HepG2 (cell line): ENCODE measurements at regions not wholly inside any gene's neighbourhood (a gene's known extent, or its start where the extent isn't known, plus 50 kb on each side); places are given as distances from the start of the nearest gene placed in this dataset.

Experiments
- ATAC-seq: fragments of 200-7000 bp; cut with Tn5 transposase; 3 replicates; pipeline ENCODE4 v1.9.1; 2020; ENCODE audit warnings: mild to moderate bottlenecking, moderate library complexity
- BruUV-seq: library from RNA; stranded (reverse); fragments of 400-500 nt; replicated peaks from 2 replicates; lab custom pipeline; 2021; lab: Mats Ljungman, UMichigan
- CTCF ChIA-PET: fragments of 300-600 bp; formaldehyde crosslinking; extraction: SDS; loops from one replicate; lab custom pipeline; 2021; ENCODE audit warnings: low total read pairs, inconsistent platforms, low intra/inter-chr PET ratio; lab: Yijun Ruan, JAX
- POLR2A ChIA-PET: fragments of 350-600 bp; sonication (Branson Sonifier 250); formaldehyde crosslinking; loops from one replicate; lab custom pipeline; 2020; ENCODE audit warnings: antibody characterized with exemption, inconsistent platforms; lab: Yijun Ruan, JAX
- DNase-seq: peaks from one replicate; pipeline ENCODE4 v3.0.0-alpha.2; 2015; ENCODE audit warnings: low spot score
- FAIRE-seq: peaks from 3 replicates; lab custom pipeline; 2011; peaks lifted over from hg19 to GRCh38; lab: Jason Lieb, UNC
- H2AFZ ChIP-seq: one replicate; pipeline ENCODE4 v1.6.1; 2011; ENCODE audit warnings: low read length, inconsistent platforms
- H3K27ac ChIP-seq: fragments of 300-600 bp; 3 replicates; pipeline ENCODE4 v1.8.0; 2011; ENCODE audit warnings: mixed run types, mild to moderate bottlenecking, mixed read lengths, low read length, inconsistent platforms; ENCODE audit not compliant: insufficient read depth; ENCODE audit errors: extremely low read length
- H3K27me3 ChIP-seq, 2 experiments: fragments of 200-600 bp in 1 of 2; 2 replicates in 1 of 2; 3 replicates in 1 of 2; pipeline versions ENCODE4 v1.6.0 to v1.8.0; 2011; ENCODE audit warnings: low read length in 2 of 2, mild to moderate bottlenecking in 2 of 2, moderate library complexity in 2 of 2, inconsistent platforms in 1 of 2; ENCODE audit not compliant: insufficient read depth in 2 of 2, control insufficient read depth in 1 of 2
- H3K36me3 ChIP-seq, 2 experiments: fragments of 200-600 bp in 1 of 2; replicated peaks in 1 of 2; 2 replicates in 1 of 2; 3 replicates in 1 of 2; pipeline versions ENCODE4 v1.5.1 to v1.8.0; 2011; ENCODE audit warnings: low read length in 2 of 2, inconsistent platforms in 1 of 2; ENCODE audit not compliant: insufficient read depth in 2 of 2, control insufficient read depth in 1 of 2
- H3K4me1 ChIP-seq: 2 replicates; pipeline ENCODE4 v1.5.1; 2012; ENCODE audit warnings: low read length, inconsistent platforms; ENCODE audit not compliant: insufficient read depth
- H3K4me2 ChIP-seq: 2 replicates; pipeline ENCODE4 v1.6.0; 2011; ENCODE audit warnings: low read depth, low read length, inconsistent platforms
- H3K4me3 ChIP-seq, 3 experiments: fragments of 200-600 bp in 1 of 3; sonication (generic), shearing (Covaris generic) in 1 of 3; replicated peaks in 1 of 3; 2 replicates each; pipeline ENCODE4 v1.5.1; 2011 to 2016; ENCODE audit warnings: low read length in 3 of 3, inconsistent platforms in 2 of 3, low read depth in 2 of 3, mild to moderate bottlenecking in 2 of 3, control low read depth in 1 of 3, mixed read lengths in 1 of 3; ENCODE audit not compliant: insufficient read depth in 1 of 3
- H3K79me2 ChIP-seq: one replicate; pipeline ENCODE4 v1.6.1; 2011; ENCODE audit warnings: low read length, inconsistent platforms; ENCODE audit not compliant: insufficient read depth
- H3K9ac ChIP-seq: 2 replicates; pipeline ENCODE4 v1.6.0; 2011; ENCODE audit warnings: mild to moderate bottlenecking, low read depth, low read length, inconsistent platforms; ENCODE audit not compliant: insufficient read depth
- H3K9me3 ChIP-seq: 2 replicates; pipeline ENCODE4 v1.5.1; 2012; ENCODE audit warnings: mild to moderate bottlenecking, low read length
- H4K20me1 ChIP-seq: 2 replicates; pipeline ENCODE4 v1.6.0; 2011; ENCODE audit warnings: inconsistent platforms, mild to moderate bottlenecking, low read length, moderate library complexity; ENCODE audit not compliant: insufficient read depth
- KLF11 ChIP-seq: IDR thresholded peaks from 2 replicates; pipeline ENCODE4 v1.6.1; 2016; ENCODE audit warnings: missing compliant biosample characterization
- NR3C1 ChIP-seq: sonication (generic); formaldehyde crosslinking; IDR thresholded peaks from 2 replicates; pipeline ENCODE4 v1.4.0; 2020; ENCODE audit warnings: missing genetic modification reagents
- ZNF616 ChIP-seq: sonication (generic); formaldehyde crosslinking; IDR thresholded peaks from 2 replicates; pipeline ENCODE4 v1.5.0; 2020; ENCODE audit warnings: low read depth, mild to moderate bottlenecking, missing genetic modification reagents
- ZNF670 ChIP-seq: sonication (generic); formaldehyde crosslinking; IDR thresholded peaks from 2 replicates; pipeline ENCODE4 v1.8.0; 2022; ENCODE audit warnings: mild to moderate bottlenecking, missing genetic modification reagents, borderline replicate concordance
- WGBS: methylation state at CpG from one replicate; pipeline ENCODE4 v1.1.6; 2017; ENCODE audit warnings: low lambda C conversion rate; 5-methylcytosine and 5-hydroxymethylcytosine counted together
- in situ Hi-C: cut with HindIII; loops from 2 replicates; pipeline ENCODE4 v1.10.0; 2017; ENCODE audit warnings: low pct_unique_long_range_greater_than_20kb; ENCODE audit not compliant: extremely low pct_ligation_motif_present
- intact Hi-C: fragments of 100-400 bp; cut with micrococcal nuclease; formaldehyde crosslinking; loops from one replicate; pipeline ENCODE4 v1.10.0; 2022; ENCODE audit not compliant: unreplicated experiment
- TF ChIP-seq, protein P1 (sequence below): sonication (generic); formaldehyde crosslinking; IDR thresholded peaks from 2 replicates; pipeline ENCODE4 v1.4.0; 2020; ENCODE audit warnings: missing genetic modification reagents

DNA sequence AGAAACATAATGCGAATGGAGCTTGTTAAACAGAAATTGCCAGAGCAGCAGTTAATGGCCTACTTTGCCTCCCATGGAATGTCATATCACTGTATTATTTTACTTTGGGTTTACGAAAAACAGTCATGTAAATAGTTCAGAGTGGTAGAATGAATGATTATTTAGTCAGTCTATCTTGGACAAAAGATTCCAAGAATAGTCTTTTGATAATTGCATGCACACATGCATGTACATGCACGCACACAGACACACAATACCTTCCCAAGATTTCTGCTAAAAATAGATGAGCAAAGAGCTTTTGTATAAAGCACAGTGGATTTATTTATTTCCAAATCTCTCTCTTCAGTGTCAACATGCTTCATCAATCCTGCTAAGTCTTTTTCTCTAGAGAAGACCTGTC, 800.7 kb downstream of the DIPK2A start:
- H3K79me2 ChIP-seq: no peaks in the 10 kb centered on the region
- H2AFZ ChIP-seq: no peak overlapping the region
- CTCF ChIA-PET: no interaction called here
- no peaks in the 10 kb centered on the region for H3K4me1 ChIP-seq
- in situ Hi-C loops: loop anchor here (25.0 kb wide), 1 partner anchor 885 kb away; no protein-coding TSS in a partner anchor
- no peaks in the 10 kb centered on the region for H4K20me1 ChIP-seq
- no peak for DNase-seq
- H3K27ac ChIP-seq: no peak overlapping the region
- H3K9me3 ChIP-seq: no peaks in the 10 kb centered on the region
- FAIRE-seq: no peak
- WGBS: 0% methylated on average over 3 of the region's 3 CpGs
- intact Hi-C loops: loop anchor here (5.0 kb wide), 1 partner anchor 795 kb away; no protein-coding TSS in a partner anchor
- ATAC-seq: no peak
- TF ChIP-seq ZNF616 (CRISPR knock-in tag): no peak
- TF ChIP-seq, protein P1, sequence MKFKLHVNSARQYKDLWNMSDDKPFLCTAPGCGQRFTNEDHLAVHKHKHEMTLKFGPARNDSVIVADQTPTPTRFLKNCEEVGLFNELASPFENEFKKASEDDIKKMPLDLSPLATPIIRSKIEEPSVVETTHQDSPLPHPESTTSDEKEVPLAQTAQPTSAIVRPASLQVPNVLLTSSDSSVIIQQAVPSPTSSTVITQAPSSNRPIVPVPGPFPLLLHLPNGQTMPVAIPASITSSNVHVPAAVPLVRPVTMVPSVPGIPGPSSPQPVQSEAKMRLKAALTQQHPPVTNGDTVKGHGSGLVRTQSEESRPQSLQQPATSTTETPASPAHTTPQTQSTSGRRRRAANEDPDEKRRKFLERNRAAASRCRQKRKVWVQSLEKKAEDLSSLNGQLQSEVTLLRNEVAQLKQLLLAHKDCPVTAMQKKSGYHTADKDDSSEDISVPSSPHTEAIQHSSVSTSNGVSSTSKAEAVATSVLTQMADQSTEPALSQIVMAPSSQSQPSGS: no peak
- no peak for TF ChIP-seq NR3C1
- H3K4me3 ChIP-seq: no peak overlapping the region
- no peaks in the 10 kb centered on the region for H3K36me3 ChIP-seq
- H3K9ac ChIP-seq: no peak overlapping the region
- BruUV-seq: no TSS peak
- POLR2A ChIA-PET: no interaction called here
- no peaks in the 10 kb centered on the region for H3K27me3 ChIP-seq
- no peak overlapping the region for H3K4me2 ChIP-seq

DNA sequence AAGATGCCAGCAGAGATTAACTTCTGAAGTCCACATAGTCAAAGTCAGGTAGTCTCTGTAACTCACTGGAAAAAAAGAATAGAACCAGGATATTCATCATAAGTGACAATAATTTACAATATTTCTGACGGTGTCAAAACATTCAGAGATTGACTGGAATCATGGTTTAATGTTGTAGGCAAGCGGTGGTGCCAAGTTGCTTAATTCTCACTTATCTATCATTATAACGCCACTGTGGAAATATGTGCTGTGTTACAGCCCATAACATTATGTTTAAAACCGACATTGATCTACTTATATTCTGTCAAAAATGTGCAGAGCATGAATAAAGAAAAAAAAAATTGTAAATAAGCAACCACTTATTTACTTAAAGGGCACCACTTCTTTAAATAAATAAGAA, 801.7 kb downstream of the DIPK2A start:
- no TSS peak for BruUV-seq
- ATAC-seq (no peak), FAIRE-seq (no peak), DNase-seq (no peak)
- no peak overlapping the region for H3K4me3 ChIP-seq
- H2AFZ ChIP-seq: no peak overlapping the region
- H3K27me3 ChIP-seq: no peaks in the 10 kb centered on the region
- WGBS: 12% methylated on average over 4 of the region's 4 CpGs
- intact Hi-C loops (loop anchor here (5.0 kb wide), 1 partner anchor 796 kb away; no protein-coding TSS in a partner anchor), in situ Hi-C loops (loop anchor here (25.0 kb wide), 1 partner anchor 886 kb away; no protein-coding TSS in a partner anchor)
- H3K9me3 ChIP-seq: no peaks in the 10 kb centered on the region
- H3K79me2 ChIP-seq: no peaks in the 10 kb centered on the region
- no peak overlapping the region for H3K27ac ChIP-seq
- H3K36me3 ChIP-seq: no peaks in the 10 kb centered on the region
- POLR2A ChIA-PET: no interaction called here
- no peak overlapping the region for H3K9ac ChIP-seq
- TF ChIP-seq ZNF670 (CRISPR knock-in tag): no peak
- no peak for TF ChIP-seq KLF11 (CRISPR knock-in tag)
- no peak overlapping the region for H3K4me2 ChIP-seq
- H3K4me1 ChIP-seq: no peaks in the 10 kb centered on the region
- CTCF ChIA-PET: no interaction called here
- no peaks in the 10 kb centered on the region for H4K20me1 ChIP-seq
